ENCODE measurements at regions not wholly inside any gene's neighbourhood (a gene's known extent, or its start where the extent isn't known, plus 50 kb on each side); places are given as distances from the start of the nearest gene placed in this dataset.

- no peaks in the 10 kb centered on the region for H3K4me1 ChIP-seq (ENCODE audit: insufficient read depth)
- H3K79me2 ChIP-seq (ENCODE audit: insufficient read depth) = no peaks in the 10 kb centered on the region
- H3K4me2 ChIP-seq (ENCODE audit: unreplicated experiment) = no peak overlapping the region
- 17 to 25% methylated on average over 6 of the region's 6 CpGs for WGBS, 2 experiments (ENCODE audit: low coverage in 1 of 2, low lambda C conversion rate in 2 of 2, missing lambda C conversion rate in 2 of 2)
- no peaks in the 10 kb centered on the region for H4K20me1 ChIP-seq (ENCODE audit: insufficient read depth)
- H2AFZ ChIP-seq = no peak overlapping the region
- H3K27ac ChIP-seq = no peak overlapping the region
- H3K4me3 ChIP-seq = no peak overlapping the region
- H3K36me3 ChIP-seq (ENCODE audit: low read depth) = no peaks in the 10 kb centered on the region
- no peaks in the 10 kb centered on the region for H3K9me2 ChIP-seq (ENCODE audit: insufficient read depth)
- no peaks in the 10 kb centered on the region for H3F3A ChIP-seq (ENCODE audit: insufficient read depth)
- in situ Hi-C loops (cut with MboI) = no loop called here
- H3K9me3 ChIP-seq (ENCODE audit: low read depth) = no peaks in the 10 kb centered on the region
- no peak overlapping the region for H3K9ac ChIP-seq
- DNase-seq = no peak
- no peak for TF ChIP-seq EZH2 (IDR thresholded peaks at IDR 0.05; ENCODE audit: insufficient read depth, poor library complexity, severe bottlenecking)
- no peak for TF ChIP-seq EZH2phosphoT487 (IDR thresholded peaks at IDR 0.05; ENCODE audit: insufficient read depth, low read depth)
- 0 out of 2 replicates have a peak, but pooled peaks cover 5% of the 10 kb centered on the region for H3K27me3 ChIP-seq (replicated peaks; ENCODE audit: insufficient read depth)
Observed at GRCh38 chr6:97465877-97466561, 183.0 kb upstream of the MMS22L start.

DNA sequence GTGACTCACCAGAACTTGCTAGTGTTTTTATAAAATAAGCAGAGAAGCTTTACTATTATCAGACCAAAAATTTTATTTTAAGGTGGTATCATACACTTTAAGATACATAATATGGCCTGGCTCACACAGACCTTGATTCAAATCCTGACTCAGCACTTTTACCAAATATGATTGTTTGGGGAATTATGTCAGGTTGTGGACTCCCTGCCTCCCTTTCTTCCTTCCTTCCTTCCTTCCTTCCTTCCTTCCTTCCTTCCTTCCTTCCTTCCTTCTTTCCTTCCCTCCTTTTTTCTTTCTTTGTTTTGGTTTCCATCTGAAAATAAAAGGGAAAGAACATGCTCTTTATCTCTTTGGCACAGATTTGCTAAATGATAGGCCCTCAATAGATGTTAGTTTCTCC is 186.0 kb upstream of the MMS22L start:
- H3K9ac ChIP-seq = no peak overlapping the region
- in situ Hi-C loops (cut with MboI) = no loop called here
- DNase-seq = no peak
- H3K9me3 ChIP-seq (ENCODE audit: low read depth) = no peaks in the 10 kb centered on the region
- H3F3A ChIP-seq (ENCODE audit: insufficient read depth) = no peaks in the 10 kb centered on the region
- H3K27me3 ChIP-seq (replicated peaks; ENCODE audit: insufficient read depth) = 0 out of 2 replicates have a peak, but pooled peaks cover 5% of the 10 kb centered on the region
- H3K4me3 ChIP-seq = no peak overlapping the region
- no peaks in the 10 kb centered on the region for H3K36me3 ChIP-seq (ENCODE audit: low read depth)
- H3K4me1 ChIP-seq (ENCODE audit: insufficient read depth) = no peaks in the 10 kb centered on the region
- no peaks in the 10 kb centered on the region for H3K79me2 ChIP-seq (ENCODE audit: insufficient read depth)
- H3K4me2 ChIP-seq (ENCODE audit: unreplicated experiment) = no peak overlapping the region
- H4K20me1 ChIP-seq (ENCODE audit: insufficient read depth) = no peaks in the 10 kb centered on the region
- H2AFZ ChIP-seq = no peak overlapping the region
- no peak for TF ChIP-seq EZH2phosphoT487 (IDR thresholded peaks at IDR 0.05; ENCODE audit: insufficient read depth, low read depth)
- no peak for TF ChIP-seq EZH2 (IDR thresholded peaks at IDR 0.05; ENCODE audit: insufficient read depth, poor library complexity, severe bottlenecking)
- H3K27ac ChIP-seq = no peak overlapping the region
- H3K9me2 ChIP-seq (ENCODE audit: insufficient read depth) = no peaks in the 10 kb centered on the region

- no peak overlapping the region for H3K4me2 ChIP-seq (ENCODE audit: unreplicated experiment)
- no peaks in the 10 kb centered on the region for H3K4me1 ChIP-seq (ENCODE audit: insufficient read depth)
- no peaks in the 10 kb centered on the region for H3K36me3 ChIP-seq (ENCODE audit: low read depth)
- DNase-seq = no peak
- H3K9me3 ChIP-seq (ENCODE audit: low read depth) = no peaks in the 10 kb centered on the region
- H3K27ac ChIP-seq = no peak overlapping the region
- H4K20me1 ChIP-seq (ENCODE audit: insufficient read depth) = no peaks in the 10 kb centered on the region
- no peaks in the 10 kb centered on the region for H3K9me2 ChIP-seq (ENCODE audit: insufficient read depth)
- no peak for TF ChIP-seq EZH2 (IDR thresholded peaks at IDR 0.05; ENCODE audit: insufficient read depth, poor library complexity, severe bottlenecking)
- TF ChIP-seq EZH2phosphoT487 (IDR thresholded peaks at IDR 0.05; ENCODE audit: insufficient read depth, low read depth) = no peak
- H3K27me3 ChIP-seq (replicated peaks; ENCODE audit: insufficient read depth) = 0 out of 2 replicates have a peak, but pooled peaks cover 5% of the 10 kb centered on the region
- no peak overlapping the region for H3K9ac ChIP-seq
- H3K79me2 ChIP-seq (ENCODE audit: insufficient read depth) = no peaks in the 10 kb centered on the region
- H3F3A ChIP-seq (ENCODE audit: insufficient read depth) = no peaks in the 10 kb centered on the region
- H2AFZ ChIP-seq = no peak overlapping the region
- WGBS, 2 experiments (ENCODE audit: low coverage in 1 of 2, low lambda C conversion rate in 2 of 2, missing lambda C conversion rate in 2 of 2) = 14 to 19% methylated on average over 1 of the region's 1 CpG
- in situ Hi-C loops (cut with MboI) = no loop called here
- no peak overlapping the region for H3K4me3 ChIP-seq
Observed at GRCh38 chr6:97469451-97469850, 186.4 kb upstream of the MMS22L start.

DNA sequence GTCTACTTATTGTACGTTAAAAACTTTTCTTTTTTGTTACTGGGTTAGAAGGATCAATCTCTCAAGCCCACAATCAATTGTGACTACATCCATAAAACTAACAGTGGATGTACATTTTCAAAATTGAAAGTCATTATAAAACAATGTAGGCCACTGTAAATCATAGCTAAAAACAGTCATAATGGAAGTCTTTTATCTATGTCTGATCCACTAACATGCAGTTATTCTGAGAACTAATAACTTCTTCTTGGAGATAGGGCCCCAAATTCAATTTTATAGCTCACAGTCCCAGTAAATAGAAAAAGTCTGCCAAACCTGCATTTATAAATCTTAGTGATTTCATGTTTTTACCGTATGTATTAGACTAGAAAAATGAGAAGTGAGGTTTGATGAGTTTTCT is 187.3 kb upstream of the MMS22L start:
- Histone ChIP-seq H3K4me1 (ENCODE audit: insufficient read depth) (no peaks in the 10 kb centered on the region), H3K27me3 (replicated peaks; ENCODE audit: insufficient read depth) (0 out of 2 replicates have a peak, but pooled peaks cover under 1% of the 10 kb centered on the region), H3K9ac (no peak overlapping the region), H3K4me3 (no peak overlapping the region), H2AFZ (no peak overlapping the region), H3K36me3 (ENCODE audit: low read depth) (no peaks in the 10 kb centered on the region), H3K9me2 (ENCODE audit: insufficient read depth) (no peaks in the 10 kb centered on the region), H3K4me2 (ENCODE audit: unreplicated experiment) (no peak overlapping the region), H3K9me3 (ENCODE audit: low read depth) (no peaks in the 10 kb centered on the region), H4K20me1 (ENCODE audit: insufficient read depth) (no peaks in the 10 kb centered on the region), H3K27ac (no peak overlapping the region), H3F3A (ENCODE audit: insufficient read depth) (no peaks in the 10 kb centered on the region), H3K79me2 (ENCODE audit: insufficient read depth) (no peaks in the 10 kb centered on the region)
- TF ChIP-seq EZH2phosphoT487 (IDR thresholded peaks at IDR 0.05; ENCODE audit: insufficient read depth, low read depth) (no peak), EZH2 (IDR thresholded peaks at IDR 0.05; ENCODE audit: insufficient read depth, poor library complexity, severe bottlenecking) (no peak)
- WGBS, 2 experiments (ENCODE audit: low coverage in 1 of 2, low lambda C conversion rate in 2 of 2, missing lambda C conversion rate in 2 of 2) = 11 to 19% methylated on average over 2 of the region's 2 CpGs
- in situ Hi-C loops (cut with MboI) = no loop called here
- DNase-seq = no peak

- WGBS, 2 experiments (ENCODE audit: low coverage in 1 of 2, low lambda C conversion rate in 2 of 2, missing lambda C conversion rate in 2 of 2) = 48% methylated on average over 4 of the region's 4 CpGs
- H3F3A ChIP-seq (ENCODE audit: insufficient read depth) = no peaks in the 10 kb centered on the region
- no peak for DNase-seq
- no peak for TF ChIP-seq EZH2phosphoT487 (IDR thresholded peaks at IDR 0.05; ENCODE audit: insufficient read depth, low read depth)
- no peak for TF ChIP-seq EZH2 (IDR thresholded peaks at IDR 0.05; ENCODE audit: insufficient read depth, poor library complexity, severe bottlenecking)
- no peak overlapping the region for H3K4me3 ChIP-seq
- no peaks in the 10 kb centered on the region for H3K9me2 ChIP-seq (ENCODE audit: insufficient read depth)
- H3K4me1 ChIP-seq (ENCODE audit: insufficient read depth) = no peaks in the 10 kb centered on the region
- H3K9ac ChIP-seq = no peak overlapping the region
- no peaks in the 10 kb centered on the region for H4K20me1 ChIP-seq (ENCODE audit: insufficient read depth)
- H3K27ac ChIP-seq = no peak overlapping the region
- in situ Hi-C loops (cut with MboI) = no loop called here
- no peak overlapping the region for H2AFZ ChIP-seq
- no peaks in the 10 kb centered on the region for H3K9me3 ChIP-seq (ENCODE audit: low read depth)
- H3K27me3 ChIP-seq (replicated peaks; ENCODE audit: insufficient read depth) = no peaks in the 10 kb centered on the region
- no peak overlapping the region for H3K4me2 ChIP-seq (ENCODE audit: unreplicated experiment)
- H3K36me3 ChIP-seq (ENCODE audit: low read depth) = no peaks in the 10 kb centered on the region
- no peaks in the 10 kb centered on the region for H3K79me2 ChIP-seq (ENCODE audit: insufficient read depth)
Observed at GRCh38 chr6:97473979-97474378, 191.0 kb upstream of the MMS22L start.

Measured in GM23248 (cell line).